NCI-H2196 (cell line): ENCODE measurements at regions not wholly inside any gene's neighbourhood (a gene's known extent, or its start where the extent isn't known, plus 50 kb on each side); places are given as distances from the start of the nearest gene placed in this dataset.
"Not testable (repeated sequence)": the region's sequence is repeated elsewhere in the genome, so short reads cannot be mapped to it uniquely, and the experiment has no call there.

ENCODE experiments used
- DNase-seq: peaks from one replicate; lab custom pipeline; 2025; ENCODE audit not compliant: unreplicated experiment; lab: John Stamatoyannopoulos, UW

DNA sequence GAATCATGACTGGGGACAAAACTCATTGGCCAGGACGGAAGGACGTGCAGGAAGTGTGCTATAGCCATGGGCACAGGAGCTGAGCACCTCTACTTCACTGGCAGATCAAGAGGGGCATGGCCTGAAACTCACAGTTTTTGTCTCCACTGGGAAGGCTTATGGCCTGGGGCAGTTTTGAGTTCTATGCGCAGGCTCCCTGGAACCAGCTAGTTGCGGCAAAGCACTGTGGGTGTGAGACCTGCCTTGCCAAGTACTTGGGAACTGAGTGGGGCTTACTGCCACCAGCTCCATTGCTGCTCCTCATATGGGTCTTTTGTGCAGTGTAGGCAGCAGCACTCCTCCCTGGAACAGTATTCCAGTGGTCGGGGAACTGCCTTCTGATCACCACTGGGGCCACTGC is 282.6 kb upstream of the EYS start:
- DNase-seq, result no peak

DNA sequence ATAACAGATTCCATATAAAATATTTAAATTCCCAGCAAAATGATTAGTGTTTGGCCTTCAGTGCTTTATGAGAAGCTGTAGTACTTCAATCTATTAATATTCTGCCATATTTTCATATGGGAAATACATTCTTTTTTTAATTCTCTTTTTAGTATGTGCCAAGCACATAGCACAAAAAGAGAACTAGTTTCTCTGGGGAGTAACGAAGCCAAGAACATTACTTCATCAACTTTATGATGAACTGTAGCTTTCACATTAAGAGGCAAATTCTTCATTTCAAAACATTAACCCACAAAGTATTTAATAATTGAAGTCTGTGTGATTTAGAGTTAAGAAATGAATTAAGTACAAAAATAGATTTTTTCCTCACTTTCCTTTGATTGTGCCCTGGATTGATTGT is 281.0 kb upstream of the EYS start:
- DNase-seq, result no peak

DNA sequence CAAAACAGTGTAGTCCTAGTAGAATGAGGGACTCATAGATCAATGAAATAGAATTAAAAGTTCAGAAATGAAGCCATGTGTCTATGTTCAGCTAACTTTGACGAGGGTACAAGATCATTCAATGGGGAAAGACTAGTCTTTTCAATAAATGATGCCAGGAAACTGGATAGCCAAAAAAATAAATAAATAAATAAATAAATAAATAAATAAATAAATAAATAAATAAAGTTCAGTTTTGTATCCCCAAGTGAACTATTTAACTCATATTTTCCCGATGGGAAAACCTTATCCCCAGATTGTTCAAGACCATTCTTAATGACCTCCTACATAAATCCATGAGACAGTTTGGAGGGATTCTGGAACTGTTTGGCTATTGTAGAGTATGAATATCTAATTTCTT is 277.1 kb upstream of the EYS start:
- DNase-seq, result no peak

DNA sequence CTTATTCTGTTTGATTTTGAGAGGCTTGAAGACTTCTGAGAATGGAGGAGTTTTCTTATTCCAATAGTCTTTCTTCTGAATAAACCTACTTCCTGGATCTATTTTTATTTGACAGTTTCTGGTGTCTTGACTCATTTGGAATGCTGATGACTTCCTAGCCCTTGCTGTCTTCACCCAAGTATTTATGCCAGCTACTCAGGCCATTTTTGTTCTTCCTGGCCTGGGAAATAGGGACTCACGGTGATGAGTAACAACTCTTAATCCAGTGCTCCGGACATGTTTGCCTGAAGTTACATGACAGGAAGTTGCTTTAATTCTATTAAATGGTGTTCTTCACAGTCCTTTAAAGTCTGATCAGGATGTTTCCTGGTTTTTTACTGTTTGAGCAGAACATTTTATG is 272.1 kb upstream of the EYS start:
- DNase-seq, result no peak

DNA sequence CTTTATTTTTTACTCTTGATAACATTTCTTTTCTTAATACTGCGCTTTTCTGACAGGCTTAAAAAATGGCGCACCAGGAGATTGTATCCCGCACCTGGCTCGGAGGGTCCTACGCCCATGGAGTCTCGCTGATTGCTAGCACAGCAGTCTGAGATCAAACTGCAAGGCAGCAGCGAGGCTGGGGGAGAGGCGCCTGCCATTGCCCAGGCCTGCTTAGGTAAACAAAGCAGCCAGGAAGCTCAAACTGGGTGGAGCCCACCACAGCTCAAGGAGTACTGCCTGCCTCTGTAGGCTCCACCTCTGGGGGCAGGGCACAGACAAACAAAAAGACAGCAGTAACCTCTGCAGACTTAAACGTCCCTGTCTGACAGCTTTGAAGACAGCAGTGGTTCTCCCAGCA is 264.2 kb upstream of the EYS start:
- DNase-seq, result not testable (repeated sequence)

DNA sequence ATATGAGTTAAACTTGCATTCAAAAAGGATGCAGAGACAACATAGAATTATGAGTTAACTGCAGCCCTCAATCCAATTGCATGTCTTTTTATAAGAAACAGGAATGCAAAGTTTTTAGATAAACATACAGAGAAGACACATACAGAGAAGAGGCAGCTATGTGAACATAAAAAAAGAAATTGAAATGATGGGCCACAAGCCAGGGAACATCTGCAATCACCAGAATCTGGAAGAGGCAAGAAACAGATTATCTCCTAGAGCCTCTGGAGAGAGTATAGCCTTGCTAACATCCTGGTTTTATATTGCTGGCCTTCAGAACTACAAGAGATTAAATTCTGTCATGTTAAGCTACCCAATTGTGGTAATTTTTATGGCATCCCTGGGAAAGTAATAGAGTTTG is 257.2 kb upstream of the EYS start:
- no peak for DNase-seq

DNA sequence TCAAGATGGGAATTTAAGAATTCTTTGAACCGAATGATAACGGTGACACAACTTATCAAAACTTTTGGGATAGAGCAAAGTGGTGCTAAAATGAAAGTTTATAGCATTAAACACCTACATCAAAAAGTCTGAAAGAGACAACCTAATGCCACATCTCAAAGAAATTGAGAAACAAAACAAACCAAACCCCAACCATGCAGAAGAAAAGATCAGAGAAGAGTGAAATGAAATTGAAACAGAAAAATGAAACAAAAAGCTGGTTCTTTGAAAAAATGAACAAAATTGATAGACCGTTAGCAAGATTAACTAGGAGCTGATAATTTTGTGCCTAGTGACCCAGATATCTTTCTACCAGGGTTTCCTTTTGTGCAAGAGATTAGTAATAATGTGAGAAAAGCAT is 248.0 kb upstream of the EYS start:
- no peak for DNase-seq

DNA sequence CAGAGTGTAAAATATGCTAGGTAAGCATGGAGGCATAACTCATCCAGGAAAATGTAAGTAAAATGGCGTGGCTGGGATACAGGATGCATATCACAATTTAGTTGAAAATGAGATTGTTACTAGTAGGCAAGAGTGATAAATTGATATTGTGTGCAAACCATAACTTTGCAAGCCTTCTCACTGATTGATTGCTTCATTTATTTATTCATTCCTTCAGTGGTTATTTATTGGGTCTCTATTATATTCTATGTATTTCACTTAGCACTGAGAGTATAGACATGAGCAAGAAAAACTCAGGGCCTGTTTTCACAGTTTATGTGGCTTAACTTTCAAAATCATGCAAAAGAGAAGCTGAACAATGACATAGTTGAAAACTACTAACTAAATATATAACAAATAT is 241.0 kb upstream of the EYS start:
- DNase-seq, result no peak

DNA sequence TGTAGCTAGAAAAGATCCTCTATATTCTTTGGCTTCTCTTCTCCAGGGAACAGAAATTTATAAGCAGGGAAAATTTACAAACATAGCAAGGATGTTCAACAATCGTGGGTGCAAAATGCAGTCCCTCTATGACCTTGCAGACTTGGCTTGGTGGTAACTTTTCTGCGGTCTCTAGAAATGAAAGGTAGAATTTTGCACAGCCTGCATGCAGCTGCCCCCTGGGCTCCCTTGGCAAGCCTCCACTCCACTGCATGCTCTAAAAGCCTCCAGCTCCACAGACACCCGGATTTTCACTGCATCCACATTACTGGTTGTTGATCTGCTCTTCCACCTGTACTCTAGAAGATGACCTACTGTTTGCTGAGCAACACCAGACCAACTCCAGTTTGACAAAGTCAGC is 236.5 kb upstream of the EYS start:
- DNase-seq, result no peak

DNA sequence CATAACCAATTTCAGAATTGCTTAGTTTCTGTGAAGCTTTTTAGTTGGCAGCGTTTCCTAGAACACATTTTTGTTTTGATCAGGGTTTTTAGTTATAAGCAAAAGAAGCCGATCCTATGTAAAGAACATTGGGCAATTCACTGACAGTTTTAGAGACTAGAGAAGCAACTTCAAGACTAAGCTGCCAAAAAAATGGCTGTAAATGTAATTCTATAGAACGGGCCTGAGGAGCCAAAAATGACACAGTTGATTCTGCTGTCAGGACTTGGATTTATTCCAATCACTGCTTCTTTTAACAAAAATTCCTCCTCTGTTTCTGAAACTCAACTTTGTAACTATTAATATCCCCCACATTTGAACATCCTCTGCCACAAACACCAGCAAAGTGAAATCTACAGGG is 236.0 kb upstream of the EYS start:
- DNase-seq, result no peak

DNA sequence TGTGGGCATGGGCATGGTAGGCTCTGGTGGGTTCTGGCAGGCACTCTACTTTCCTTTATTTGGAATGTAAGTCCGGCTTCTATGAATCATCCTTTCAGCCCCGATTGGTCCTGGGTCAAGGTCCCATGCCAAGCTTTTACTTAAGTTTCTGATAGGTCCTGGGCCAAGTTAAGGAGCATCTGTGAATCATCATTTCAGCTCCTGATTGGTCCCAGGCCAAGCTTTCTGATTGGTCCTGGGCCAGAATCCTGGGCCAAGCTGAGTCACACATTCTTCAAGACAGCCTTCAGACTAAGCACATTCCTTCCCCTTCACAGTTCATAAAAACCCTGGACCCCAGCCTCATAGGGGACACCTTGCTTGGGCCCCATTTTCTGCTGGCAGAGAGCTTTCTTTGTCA is 231.0 kb upstream of the EYS start:
- no peak for DNase-seq

DNA sequence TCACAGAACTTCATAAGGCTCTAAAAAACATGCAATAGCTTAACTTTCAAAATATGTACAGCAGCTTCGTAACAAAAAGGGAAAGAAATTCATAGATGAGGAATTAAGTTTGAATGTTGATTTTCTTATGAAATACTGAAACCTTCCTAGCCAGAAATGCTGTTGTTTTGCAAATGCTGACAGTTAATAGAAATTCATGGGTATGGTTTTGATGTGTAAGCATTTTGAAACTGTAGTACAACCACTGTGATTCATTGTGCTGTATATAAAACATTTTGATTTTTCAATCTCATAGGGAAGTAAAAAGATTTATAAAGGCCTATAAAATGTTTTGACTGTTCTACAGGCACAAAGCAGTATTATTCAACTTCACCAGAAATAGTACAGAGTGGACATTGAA is 228.4 kb upstream of the EYS start:
- DNase-seq, result no peak

DNA sequence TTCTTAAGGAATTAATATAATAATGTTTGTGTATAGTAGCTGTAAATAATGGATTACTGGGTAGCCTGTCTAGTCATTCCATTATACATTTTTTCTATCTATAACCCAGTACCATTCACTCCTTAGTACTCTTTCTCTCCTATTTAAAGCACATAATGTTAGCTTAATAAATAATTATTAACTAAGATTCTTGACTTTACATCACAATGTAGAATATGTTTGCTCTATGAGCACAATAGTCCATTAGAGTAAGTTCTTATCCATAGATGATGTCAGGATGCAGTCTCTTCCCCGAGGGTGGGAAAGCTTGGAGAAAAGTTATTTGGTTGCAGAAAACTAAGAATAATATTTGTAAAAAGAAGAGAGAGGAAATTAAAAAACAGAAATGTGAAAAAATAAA is 226.4 kb upstream of the EYS start:
- no peak for DNase-seq

DNA sequence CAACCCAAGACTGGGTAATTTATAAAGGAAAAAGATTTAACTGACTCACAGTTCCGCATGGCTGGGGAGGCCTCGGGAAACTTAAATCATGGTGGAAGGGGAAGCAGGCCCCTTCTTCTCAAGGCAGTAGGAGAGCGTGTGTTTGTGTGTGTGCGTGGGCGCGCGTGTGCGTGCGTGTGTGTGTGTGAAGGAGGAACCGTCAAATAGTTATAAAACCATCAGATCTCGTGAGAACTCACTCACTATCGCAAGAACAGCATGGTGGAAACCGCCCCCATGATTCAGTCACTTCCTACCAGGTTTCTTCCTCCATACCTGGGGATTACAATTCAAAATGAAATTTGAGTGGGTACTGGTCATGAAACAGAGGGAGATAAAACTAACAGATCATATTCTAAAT is 220.1 kb upstream of the EYS start:
- DNase-seq, result no peak

DNA sequence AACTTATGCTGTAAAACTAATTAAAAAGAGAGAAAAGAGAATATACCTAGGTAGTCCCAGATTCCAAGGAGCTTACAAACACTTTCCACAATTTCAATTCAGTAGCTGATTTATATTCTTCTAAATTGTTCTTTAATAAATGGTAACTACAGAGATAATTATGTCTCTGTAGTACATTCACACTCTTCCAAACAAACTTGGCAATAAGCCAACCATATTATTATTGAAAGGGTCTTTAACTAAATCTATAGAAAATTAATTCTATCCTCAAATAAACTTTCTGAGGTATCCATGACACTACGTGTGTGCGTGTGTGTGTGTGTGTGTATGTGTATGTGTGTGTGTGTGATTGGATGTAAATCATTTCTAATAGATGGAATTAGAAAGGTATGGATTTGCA is 217.4 kb upstream of the EYS start:
- no peak for DNase-seq

DNA sequence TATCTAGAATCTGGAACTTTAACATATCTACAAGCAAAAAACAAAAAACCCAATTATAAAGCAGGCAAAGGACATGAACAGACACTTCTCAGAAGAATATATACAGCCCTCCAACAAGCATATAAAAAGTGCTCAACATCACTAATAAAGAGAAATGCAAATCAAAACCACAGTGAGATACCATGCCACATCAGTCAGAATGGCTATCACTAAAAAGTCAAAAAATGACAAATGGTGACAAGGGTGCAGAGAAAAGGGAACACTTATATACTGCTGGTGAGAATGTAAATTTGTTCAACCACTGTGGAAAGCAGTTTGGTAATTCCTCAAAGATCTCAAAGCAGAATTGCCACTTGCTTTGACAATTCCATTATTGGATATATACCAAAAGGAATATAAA is 215.0 kb upstream of the EYS start:
- DNase-seq, result no peak

DNA sequence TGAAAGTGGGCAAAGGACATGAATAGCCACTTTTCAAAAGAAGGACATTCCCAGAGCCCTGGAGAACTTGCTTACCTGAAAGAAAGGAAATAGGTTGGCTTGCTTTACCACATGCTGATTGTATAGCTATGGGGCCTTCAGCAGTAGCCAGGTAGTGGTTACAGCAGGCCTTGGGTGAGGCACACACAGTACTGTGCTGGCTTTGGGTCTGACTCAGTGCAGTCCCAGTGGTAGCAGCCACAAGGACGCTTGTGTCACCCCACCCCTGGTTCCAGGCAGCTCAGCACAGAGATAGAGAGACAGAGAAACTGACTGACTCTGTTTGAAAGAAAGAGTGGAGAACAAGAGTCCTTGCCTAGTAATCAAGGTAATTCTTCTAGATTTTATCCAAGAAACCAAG is 201.0 kb upstream of the EYS start:
- no peak for DNase-seq

DNA sequence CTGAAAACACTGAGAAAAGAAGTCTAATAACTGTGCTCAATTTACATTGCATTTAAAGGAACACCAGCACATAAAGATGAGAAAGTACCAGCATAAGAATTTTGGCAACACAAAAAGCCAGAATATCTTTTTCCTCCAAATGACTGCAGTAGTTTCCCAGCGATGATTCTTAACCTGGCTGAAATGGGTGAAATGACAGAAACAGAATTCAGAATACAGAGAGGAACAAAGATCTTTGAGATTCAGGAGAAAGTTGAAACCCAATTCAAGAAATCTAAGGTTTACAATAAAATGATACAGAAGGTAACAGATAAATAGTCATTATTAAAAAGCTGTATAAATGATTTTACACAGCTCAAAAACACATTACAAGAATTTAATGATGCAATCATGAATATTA is 197.0 kb upstream of the EYS start:
- DNase-seq, result no peak

DNA sequence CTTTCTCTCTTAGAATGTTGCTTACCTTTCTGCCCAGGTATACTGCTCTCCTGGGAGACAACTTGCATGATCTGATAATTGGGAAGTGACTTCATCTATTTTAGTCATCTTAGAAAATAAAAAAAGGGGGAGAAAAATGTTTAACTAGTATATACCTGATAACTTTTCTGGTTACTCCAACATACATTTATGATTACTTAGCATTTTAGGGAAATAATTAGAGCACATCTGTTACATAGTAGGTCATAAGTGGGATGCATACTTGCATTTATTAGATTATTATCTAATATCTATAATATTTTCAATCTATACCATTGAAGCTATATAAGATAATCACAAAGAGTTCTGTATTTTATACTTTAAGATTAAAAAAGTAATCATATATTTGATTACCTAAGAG is 193.9 kb upstream of the EYS start:
- DNase-seq, result no peak

DNA sequence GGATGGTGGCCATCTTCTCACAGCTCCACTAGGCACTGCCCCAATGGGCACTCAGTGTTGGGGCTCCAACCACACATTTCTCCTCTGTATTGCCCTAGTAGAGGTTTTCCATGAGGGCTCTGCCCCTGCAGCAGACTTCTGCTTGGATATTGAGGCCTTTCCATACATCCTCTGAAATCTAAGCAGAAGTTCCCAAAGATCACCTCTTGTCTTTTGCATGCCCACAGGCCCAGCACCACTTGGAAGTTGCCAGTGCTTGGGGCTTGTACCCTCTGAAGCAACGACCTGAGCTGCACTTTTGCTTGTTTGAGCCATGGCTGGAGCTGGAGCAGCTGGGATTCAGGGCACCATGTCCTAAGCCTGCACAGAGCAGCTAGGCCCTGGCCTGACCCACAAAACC is 189.1 kb upstream of the EYS start:
- DNase-seq, result no peak

DNA sequence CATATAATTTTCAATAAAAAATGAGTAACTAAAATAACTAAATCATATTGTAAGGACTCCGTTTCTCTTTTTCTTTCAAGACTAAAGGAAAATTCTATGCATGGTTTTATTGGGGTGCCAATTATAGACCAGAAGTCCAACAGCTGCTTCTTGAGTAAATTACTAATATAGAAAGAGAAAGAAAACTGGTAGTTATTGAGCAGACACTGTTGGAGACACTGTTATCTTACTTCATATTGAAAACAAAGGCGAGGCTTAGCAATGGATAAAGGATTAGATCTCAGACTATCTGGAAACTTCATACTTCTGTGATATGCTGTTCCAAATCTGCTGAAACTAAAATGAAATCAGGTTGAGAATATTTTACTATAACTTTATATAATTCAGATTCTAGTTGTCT is 169.6 kb upstream of the EYS start:
- DNase-seq, result no peak

DNA sequence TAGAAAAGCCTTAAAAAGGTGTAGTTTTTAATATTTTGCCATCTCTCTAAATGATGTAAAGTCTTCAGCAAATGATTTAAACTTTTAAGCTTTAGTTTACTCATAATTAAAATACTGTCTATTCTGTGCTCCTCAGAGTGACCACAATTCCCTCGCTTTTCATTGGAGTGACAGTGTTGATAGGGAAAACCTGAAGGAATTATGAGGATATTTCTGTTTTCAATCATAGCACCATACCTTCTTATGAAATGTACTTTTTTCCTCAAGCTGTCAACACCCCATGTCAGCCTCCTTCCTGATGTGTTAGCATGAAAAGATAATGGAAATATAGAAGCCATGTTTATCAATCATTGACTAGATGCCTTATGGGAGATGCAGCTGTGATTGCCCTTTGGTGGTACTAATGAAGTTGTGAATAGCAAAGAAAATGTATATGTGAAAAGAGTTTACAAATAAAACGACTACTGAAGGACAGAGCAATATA is 145.4 kb upstream of the EYS start:
- DNase-seq, result no peak

DNA sequence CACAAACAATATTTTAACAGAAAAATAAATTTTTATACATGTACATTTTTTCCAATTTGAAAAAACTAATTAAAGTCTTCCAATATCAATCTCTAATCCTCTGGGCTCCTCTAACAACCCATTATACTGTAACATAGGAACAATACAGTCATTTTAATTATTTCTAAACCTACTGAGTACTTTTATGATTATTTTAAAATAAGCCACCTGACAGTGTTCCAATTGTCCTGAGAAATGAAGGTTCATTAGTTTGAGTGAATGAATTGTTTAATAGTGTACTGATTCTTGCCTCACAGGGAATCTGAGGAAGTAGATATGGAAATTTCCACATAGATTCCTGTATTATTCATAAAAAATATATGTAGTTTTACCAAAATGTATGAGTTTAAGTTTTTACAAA is 123.1 kb upstream of the EYS start:
- no peak for DNase-seq

DNA sequence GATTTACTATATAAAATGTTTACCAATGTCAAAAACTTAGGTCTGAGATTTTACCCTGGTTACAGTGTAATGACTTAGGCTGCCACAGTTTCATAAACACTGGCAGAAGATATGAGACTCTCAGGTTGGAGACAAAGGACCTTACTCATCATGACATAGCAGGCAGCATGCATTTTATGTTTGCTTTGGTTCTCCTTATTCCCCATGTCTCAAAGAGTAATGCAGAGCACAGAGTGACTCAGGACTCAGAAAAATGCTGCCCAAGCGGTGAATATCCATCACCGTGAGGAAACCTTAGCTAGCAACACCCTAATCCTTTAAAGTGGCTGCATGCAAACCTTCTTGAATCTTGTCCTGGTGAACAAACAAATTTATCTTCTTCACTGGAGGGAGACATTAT is 112.1 kb upstream of the EYS start:
- DNase-seq, result no peak
